HG03159 (cell line): ENCODE measurements at regions not wholly inside any gene's neighbourhood (a gene's known extent, or its start where the extent isn't known, plus 50 kb on each side); places are given as distances from the start of the nearest gene placed in this dataset.

Source experiments
- ATAC-seq: cut with Tn5 transposase; IDR thresholded peaks from one replicate; pipeline ENCODE4 v1.9.1; 2021; ENCODE audit warnings: mild to moderate bottlenecking, moderate library complexity; ENCODE audit not compliant: unreplicated experiment

GRCh38 chr18:78677483-78678317 lies 301.9 kb upstream of the SALL3 start:
- ATAC-seq = no peak

- ATAC-seq = no peak
Observed at GRCh38 chr18:78678318-78678695, 301.3 kb upstream of the SALL3 start.

- ATAC-seq = no peak
Observed at GRCh38 chr18:78679031-78679430, 300.6 kb upstream of the SALL3 start.

DNA sequence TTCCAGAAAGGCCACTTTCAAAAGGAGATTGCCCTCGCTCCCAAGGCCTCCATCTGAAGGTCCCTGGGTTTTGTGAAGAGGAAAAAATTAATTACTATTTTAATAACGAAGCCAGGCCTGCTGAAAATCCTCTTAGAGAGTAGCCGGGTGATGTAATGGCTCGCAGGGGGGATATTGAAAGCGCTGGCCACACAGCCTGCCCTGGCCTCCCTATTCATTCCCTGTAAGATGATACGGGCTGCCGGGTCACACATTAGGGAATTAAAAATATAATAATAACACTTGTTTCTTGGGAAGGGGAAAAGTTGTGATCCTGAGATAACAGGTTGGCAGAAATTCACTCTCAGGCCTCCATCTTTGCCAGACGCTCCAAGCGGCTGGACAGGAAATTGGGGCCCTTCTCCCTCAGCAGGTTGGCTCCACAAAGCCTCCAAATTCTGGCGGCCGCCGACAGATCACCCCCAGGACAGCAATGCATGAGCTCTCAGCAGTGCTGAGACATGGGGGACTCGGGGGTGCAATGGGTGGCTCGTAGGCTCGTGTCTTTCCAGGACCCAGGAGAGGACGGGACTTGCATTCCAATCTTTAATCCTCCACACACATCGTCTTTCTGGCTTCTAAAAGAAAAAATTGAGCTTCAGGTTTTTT lies 299.9 kb upstream of the SALL3 start:
- no peak for ATAC-seq

DNA sequence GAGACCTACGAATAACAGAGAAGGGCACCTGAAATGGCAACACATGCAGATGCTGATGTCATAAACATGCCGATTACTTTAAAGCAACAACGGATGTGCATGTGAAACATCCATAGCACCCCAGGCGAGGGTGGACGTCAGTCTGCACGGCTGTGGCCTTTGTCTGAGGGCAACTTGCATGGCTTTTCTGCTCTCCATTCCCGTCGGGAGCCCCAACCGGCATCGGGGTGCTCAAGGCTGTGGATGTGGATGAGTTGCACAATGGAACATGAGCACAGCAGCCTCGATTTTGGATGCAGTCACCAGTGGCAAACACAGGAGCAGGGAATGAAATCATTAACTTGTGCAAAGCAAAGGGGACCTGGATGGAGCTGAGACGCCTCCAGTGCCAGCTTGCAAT lies 298.2 kb upstream of the SALL3 start:
- no peak for ATAC-seq

DNA sequence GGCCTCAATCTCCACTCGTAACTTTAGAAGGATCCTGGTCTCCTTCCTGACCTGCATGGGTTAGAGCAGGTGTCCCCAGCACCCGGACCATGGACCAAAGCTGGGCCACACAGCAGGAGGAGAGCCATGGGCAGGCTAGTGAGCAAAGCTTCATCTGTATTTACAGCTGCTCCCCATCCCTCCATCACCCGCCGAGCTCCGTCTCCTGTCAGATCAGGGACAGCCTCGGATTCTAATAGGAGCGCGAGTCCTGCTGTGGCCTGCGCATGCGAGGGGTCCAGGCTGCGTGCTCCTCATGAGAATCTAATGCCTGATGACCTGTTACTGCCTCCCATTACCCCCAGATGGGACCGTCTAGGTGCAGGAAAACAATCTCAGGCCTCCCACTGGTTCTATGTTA lies 297.7 kb upstream of the SALL3 start:
- ATAC-seq = no peak

- ATAC-seq = no peak
Observed at GRCh38 chr18:78682716-78683115, 296.9 kb upstream of the SALL3 start.

DNA sequence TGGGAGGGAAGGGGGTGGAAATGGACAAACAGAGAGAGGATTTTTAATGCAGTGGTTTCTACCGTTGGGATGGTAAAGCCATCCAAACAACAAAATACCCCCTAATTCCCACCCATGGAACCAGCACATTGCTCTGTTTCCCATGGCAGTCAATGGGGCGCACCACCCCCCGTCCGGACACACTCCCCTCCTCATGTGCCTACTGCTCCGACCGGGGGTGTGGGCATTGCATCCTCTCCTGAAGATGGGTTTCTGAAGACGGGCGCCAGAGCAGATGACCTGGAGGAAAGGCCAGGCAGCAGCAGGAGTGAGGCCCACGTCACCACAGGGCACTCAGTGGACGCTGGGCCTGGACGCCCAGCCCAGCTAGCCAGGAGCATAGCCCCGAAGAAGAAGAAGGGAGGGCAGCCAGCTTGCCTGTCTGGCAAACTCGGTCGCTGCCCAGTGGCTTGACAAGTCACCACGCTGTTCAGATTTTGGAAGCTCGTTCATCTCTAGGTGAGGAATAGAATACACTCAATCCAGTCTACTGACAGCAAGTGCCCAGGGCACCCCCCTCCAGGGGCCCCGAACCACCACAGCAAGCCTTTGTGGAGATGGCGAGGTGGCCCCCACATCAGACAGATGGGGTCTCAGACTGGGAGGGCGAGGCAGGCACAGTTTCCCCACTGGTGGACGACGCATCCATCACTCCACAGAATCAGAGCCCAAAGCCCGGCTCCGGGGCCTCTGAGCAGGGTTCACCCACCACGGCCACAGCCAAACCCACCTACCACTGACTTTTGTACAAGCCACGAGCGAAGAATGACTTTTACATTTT lies 296.2 kb upstream of the SALL3 start:
- ATAC-seq = no peak

- no peak for ATAC-seq
Observed at GRCh38 chr18:78685250-78685979, 294.2 kb upstream of the SALL3 start.

DNA sequence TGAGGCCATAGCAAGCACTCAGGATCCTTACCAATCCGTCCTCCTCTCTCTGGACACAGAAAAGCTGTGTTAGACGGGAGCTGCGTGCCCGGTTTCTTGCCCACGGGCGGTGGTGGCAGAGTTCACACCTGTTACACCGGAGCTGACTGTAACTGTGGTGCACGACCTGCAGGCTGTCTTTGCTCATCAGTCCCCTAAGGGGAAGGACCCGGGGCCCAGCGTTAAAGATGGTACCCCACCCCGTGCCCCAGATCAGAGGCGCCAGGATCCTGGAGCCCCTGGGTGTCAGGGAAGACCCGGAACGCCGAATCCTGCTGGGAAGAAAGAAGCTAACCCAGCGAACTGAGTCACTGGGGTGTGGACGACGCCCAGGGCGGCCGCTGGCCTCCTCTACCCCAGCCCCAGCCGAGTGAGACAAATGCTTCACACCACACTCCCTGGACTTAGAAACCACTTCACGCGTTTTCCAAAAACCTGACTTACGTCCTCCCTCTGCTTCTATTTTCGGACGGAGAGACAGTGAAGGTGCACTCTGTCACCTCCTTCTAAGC lies 293.6 kb upstream of the SALL3 start:
- no peak for ATAC-seq

GRCh38 chr18:78686976-78687685 lies 292.5 kb upstream of the SALL3 start:
- no peak for ATAC-seq

DNA sequence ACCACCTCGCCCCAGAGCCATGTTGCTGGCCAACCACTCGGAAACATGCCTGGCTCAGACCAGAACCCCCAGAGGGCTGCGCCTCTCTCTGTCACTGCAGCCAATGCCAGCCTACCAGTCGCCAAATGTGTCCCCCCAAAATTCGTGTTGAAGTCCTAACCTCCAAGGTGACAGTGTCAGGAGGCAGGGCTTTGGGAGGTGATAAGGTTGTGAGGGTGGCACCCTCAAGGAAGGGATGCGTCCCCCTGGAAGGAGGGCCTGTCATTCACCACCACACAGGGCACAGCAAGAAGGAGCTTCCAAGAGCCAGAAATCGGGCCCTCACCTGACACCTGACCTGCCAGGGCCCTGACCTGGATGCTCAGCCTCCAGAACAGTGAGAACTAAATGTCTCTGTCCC lies 291.9 kb upstream of the SALL3 start:
- ATAC-seq = no peak

DNA sequence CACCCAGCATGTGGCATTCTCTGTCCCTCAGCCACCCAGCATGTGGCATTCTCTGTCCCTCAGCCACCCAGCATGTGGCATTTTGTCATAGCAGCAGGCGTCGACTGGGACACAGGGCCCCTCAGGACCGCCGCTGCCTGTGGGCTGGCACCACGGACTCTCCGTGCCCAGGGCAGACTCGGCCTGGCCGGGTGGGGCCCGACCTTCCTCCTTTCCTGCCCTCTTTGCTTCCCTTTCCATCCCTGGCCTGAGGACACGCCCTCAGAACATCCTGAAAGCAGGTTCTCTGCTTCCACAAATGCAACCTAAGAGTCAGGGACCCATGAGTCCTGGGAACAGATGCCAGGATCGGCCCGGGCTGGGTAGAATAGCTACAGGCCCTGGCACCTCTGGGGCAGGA lies 291.4 kb upstream of the SALL3 start:
- ATAC-seq = no peak

DNA sequence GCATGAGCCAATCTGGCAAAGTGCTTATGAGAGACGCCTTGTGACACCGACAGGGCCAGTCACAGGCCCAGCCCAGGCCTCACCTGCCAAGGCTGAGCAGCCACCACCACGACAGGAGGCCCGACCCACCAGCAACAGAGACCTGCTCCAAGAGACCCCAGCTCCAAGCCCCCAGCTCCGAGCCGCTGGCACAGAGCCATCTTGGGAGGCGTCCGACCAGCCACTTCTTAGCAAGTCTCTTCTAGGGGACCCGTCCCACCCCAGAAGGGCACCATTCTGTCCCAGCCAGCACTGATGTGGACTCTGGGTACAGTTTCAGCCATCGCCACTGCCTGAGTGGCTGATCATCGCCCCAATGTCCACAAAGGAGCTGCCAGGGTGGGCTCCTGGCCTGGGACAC lies 290.7 kb upstream of the SALL3 start:
- no peak for ATAC-seq

GRCh38 chr18:78689606-78690005 lies 290.0 kb upstream of the SALL3 start:
- no peak for ATAC-seq

DNA sequence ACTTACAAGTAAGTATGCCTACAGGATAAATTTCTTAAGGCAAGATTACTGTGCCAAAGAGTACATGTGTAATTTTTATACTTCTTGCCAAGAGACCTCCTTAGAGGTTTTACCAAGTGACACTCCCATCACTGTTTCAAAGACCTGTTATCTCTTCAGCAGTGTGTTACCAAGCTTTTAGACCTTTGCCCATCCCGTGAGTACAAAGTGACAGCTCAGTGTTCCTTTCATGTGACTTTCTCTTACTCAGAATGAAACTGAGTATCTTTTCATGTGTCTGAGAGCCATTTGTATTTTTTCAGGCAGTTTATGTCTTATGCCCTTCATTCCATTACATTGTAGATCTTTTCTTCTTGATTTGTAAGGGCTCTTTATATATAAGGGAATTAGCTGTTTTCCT lies 287.5 kb upstream of the SALL3 start:
- ATAC-seq = no peak

DNA sequence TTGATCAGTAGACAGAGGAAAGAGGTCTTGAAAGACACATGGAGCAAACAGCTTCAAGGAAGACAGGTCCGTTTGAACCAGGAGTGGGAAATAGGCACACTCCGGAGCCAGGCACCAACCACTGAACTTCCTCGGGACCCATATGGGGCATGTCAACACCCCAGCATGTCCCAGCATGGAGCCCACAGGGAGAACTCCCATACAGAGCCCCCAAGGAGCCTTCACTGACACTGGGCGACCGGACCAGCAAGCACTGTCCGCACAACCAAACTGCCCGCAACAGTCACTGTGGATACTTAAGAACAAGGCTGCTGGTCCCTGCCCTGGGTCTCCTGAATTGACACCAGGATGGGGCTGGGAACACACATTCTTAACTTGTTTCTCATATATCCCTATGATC lies 286.2 kb upstream of the SALL3 start:
- no peak for ATAC-seq

GRCh38 chr18:78696698-78697435 lies 282.8 kb upstream of the SALL3 start:
- no peak for ATAC-seq

GRCh38 chr18:78697446-78697845 lies 282.2 kb upstream of the SALL3 start:
- ATAC-seq = no peak
